GM12878 (cell line): ENCODE measurements at regions not wholly inside any gene's neighbourhood (a gene's known extent, or its start where the extent isn't known, plus 50 kb on each side); places are given as distances from the start of the nearest gene placed in this dataset.

Experiments used
- ATAC-seq: fragments of 200-7000 bp; cut with Tn5 transposase; 3 replicates; pipeline ENCODE4 v1.9.1; 2020; ENCODE audit warnings: mild to moderate bottlenecking, moderate library complexity
- BruUV-seq: library from RNA; stranded (reverse); fragments of 400-500 nt; replicated peaks from 2 replicates; lab custom pipeline; 2021; lab: Mats Ljungman, UMichigan
- CTCF ChIA-PET: fragments of 300-600 bp; sonication (Branson Sonifier 250); formaldehyde crosslinking; extraction: SDS; loops from one replicate; lab custom pipeline; 2021; ENCODE audit warnings: inconsistent platforms; lab: Yijun Ruan, JAX
- POLR2A ChIA-PET: fragments of 350-600 bp; formaldehyde crosslinking; extraction: SDS; loops from one replicate; lab custom pipeline; 2021; ENCODE audit warnings: inconsistent platforms; lab: Charles Lee
- RAD21 ChIA-PET: fragments of 300-600 bp; sonication (Branson Sonifier 250); formaldehyde crosslinking; loops from one replicate; lab custom pipeline; 2023; ENCODE audit warnings: antibody characterized with exemption; ENCODE audit not compliant: unreplicated experiment; lab: Charles Lee
- SMC1A ChIA-PET: fragments of 300-600 bp; sonication (Branson Sonifier 250); formaldehyde crosslinking; loops from one replicate; lab custom pipeline; 2023; ENCODE audit not compliant: unreplicated experiment, uncharacterized antibody; lab: Charles Lee
- DNase-seq: peaks from one replicate; pipeline ENCODE4 v3.0.0-alpha.2; 2011; ENCODE audit warnings: low read depth, low spot score
- FAIRE-seq: peaks from 3 replicates; lab custom pipeline; 2011; peaks lifted over from hg19 to GRCh38; lab: Jason Lieb, UNC
- H2AFZ ChIP-seq: 2 replicates; pipeline ENCODE4 v1.6.0; 2011; ENCODE audit warnings: low read depth, low read length, control low read depth; ENCODE audit not compliant: control insufficient read depth
- H3K27ac ChIP-seq: 2 replicates; pipeline ENCODE4 v1.5.1; 2011; ENCODE audit warnings: control low read depth; ENCODE audit not compliant: control insufficient read depth, insufficient read depth
- H3K27me3 ChIP-seq, 2 experiments: replicated peaks in 1 of 2; 2 replicates each; pipeline versions ENCODE4 v1.6.0 to v1.6.1; 2011; ENCODE audit warnings: low read length in 1 of 2; ENCODE audit not compliant: control insufficient read depth in 2 of 2, insufficient read depth in 2 of 2
- H3K36me3 ChIP-seq, 2 experiments: 2 replicates each; pipeline ENCODE4 v1.5.1; 2011; ENCODE audit warnings: low read length in 1 of 2; ENCODE audit not compliant: control insufficient read depth in 2 of 2, insufficient read depth in 2 of 2
- H3K4me1 ChIP-seq: 2 replicates; pipeline ENCODE4 v1.6.1; 2011; ENCODE audit warnings: mild to moderate bottlenecking, low read length, moderate library complexity, mixed read lengths; ENCODE audit not compliant: control insufficient read depth, insufficient read depth
- H3K4me2 ChIP-seq: 2 replicates; pipeline ENCODE4 v1.6.0; 2011; ENCODE audit warnings: control low read depth; ENCODE audit not compliant: control insufficient read depth, insufficient read depth
- H3K4me3 ChIP-seq: fragments of 200-600 bp; sonication (generic); 2 replicates; pipeline ENCODE4 v1.5.1; 2016
- H3K79me2 ChIP-seq: 2 replicates; pipeline ENCODE4 v1.6.0; 2011; ENCODE audit warnings: low read length; ENCODE audit not compliant: control insufficient read depth, insufficient read depth
- H3K9ac ChIP-seq: 2 replicates; pipeline ENCODE4 v1.8.0; 2011; ENCODE audit warnings: low read length, control low read depth, mixed read lengths; ENCODE audit not compliant: control insufficient read depth, insufficient read depth
- H3K9me3 ChIP-seq: replicated peaks from 3 replicates; pipeline ENCODE4 v1.5.1; 2011; ENCODE audit warnings: mild to moderate bottlenecking, low read length; ENCODE audit not compliant: control insufficient read depth, insufficient read depth
- H4K20me1 ChIP-seq: 2 replicates; pipeline ENCODE4 v1.6.0; 2011; ENCODE audit not compliant: control insufficient read depth, insufficient read depth
- DPF2 ChIP-seq: fragments of 450-650 bp; IDR thresholded peaks from 2 replicates; pipeline ENCODE4 v1.6.1; 2017; ENCODE audit warnings: mild to moderate bottlenecking
- EZH2 ChIP-seq: IDR thresholded peaks from 2 replicates; pipeline ENCODE4 v1.6.1; 2012; ENCODE audit warnings: low read depth, mild to moderate bottlenecking, control low read depth, inconsistent platforms, low read length, borderline replicate concordance; ENCODE audit not compliant: control insufficient read depth
- MTA2 ChIP-seq: fragments of 450-650 bp; IDR thresholded peaks from 2 replicates; pipeline ENCODE4 v1.6.1; 2016; ENCODE audit warnings: low read depth, mild to moderate bottlenecking, moderate library complexity
- MXI1 ChIP-seq: fragments of 150-350 bp; IDR thresholded peaks from 2 replicates; pipeline ENCODE4 v1.6.1; 2011; ENCODE audit warnings: low read depth, mild to moderate bottlenecking, inconsistent platforms, low read length, improper control_type of control experiment
- RAD21 ChIP-seq: IDR thresholded peaks from 2 replicates; pipeline ENCODE4 v1.6.1; 2011; ENCODE audit warnings: mild to moderate bottlenecking, low read depth, low read length, moderate library complexity; ENCODE audit not compliant: insufficient read depth
- ZNF384 ChIP-seq: IDR thresholded peaks from 2 replicates; pipeline ENCODE4 v1.6.1; 2012; ENCODE audit warnings: low read depth, mild to moderate bottlenecking, low read length, improper control_type of control experiment, borderline replicate concordance
- WGBS: methylation state at CpG from one replicate; pipeline ENCODE4 v1.1.6; 2016; ENCODE audit warnings: low lambda C conversion rate; ENCODE audit not compliant: insufficient replicate concordance, insufficient coverage; ENCODE audit errors: missing lambda C conversion rate; 5-methylcytosine and 5-hydroxymethylcytosine counted together
- in situ Hi-C: fragments of 300-500 bp; cut with MboI; formaldehyde crosslinking; loops from 9 replicates; pipeline ENCODE4 v1.14.3; 2018; ENCODE audit warnings: mixed read lengths
- intact Hi-C: fragments of 100-400 bp; cut with micrococcal nuclease; formaldehyde crosslinking; loops from one replicate; pipeline ENCODE4 v1.14.2; 2022; ENCODE audit not compliant: unreplicated experiment
- TF ChIP-seq, protein P1 (sequence below): IDR thresholded peaks from 2 replicates; pipeline ENCODE4 v1.6.1; 2012; ENCODE audit warnings: low read depth, low read length, improper control_type of control experiment
- TF ChIP-seq, protein P2 (sequence below): fragments of 450-650 bp; formaldehyde crosslinking; IDR thresholded peaks from 2 replicates; pipeline ENCODE4 v1.5.0; 2022; ENCODE audit warnings: mild to moderate bottlenecking, missing genetic modification characterization
- TF ChIP-seq, protein P3 (sequence below): fragments of 450-650 bp; conservative IDR thresholded peaks from 2 replicates; pipeline ENCODE4 v1.6.1; 2017; ENCODE audit warnings: mild to moderate bottlenecking, moderate library complexity
- TF ChIP-seq, protein P4 (sequence below): fragments of 450-650 bp; IDR thresholded peaks from 2 replicates; pipeline ENCODE4 v1.6.1; 2017; ENCODE audit warnings: low read depth, mild to moderate bottlenecking, moderate library complexity

DNA sequence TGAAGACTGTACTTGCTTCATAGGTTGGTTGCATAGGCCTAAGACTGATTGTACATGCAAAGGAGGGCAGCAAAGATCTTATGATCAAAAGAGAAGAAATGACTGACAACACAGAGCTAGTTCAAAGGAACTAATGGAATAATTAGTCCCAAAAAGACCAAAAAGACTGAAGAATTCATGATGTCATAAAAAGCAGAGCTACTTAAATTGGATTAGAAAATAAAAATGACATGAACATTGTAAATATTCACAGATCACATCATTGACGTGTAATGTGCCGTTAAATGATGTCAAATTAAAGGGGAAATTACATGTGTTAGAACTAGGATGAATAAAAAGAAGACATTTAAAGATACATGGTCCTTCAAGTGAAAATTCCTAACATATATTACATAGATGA is 616.8 kb downstream of the NR4A2 start:
- SMC1A ChIA-PET, result interaction anchor here (0.7 to 1.9 kb wide), 3 partner anchors 8 to 1187 kb away, joined by 3 to 5 read pairs (median 3); no protein-coding TSS in a partner anchor
- no peak for ATAC-seq
- Histone ChIP-seq H3K27me3 (no peaks in the 10 kb centered on the region), H3K4me3 (no peak overlapping the region), H3K9me3 (no peaks in the 10 kb centered on the region), H3K4me2 (no peak overlapping the region), H3K79me2 (no peaks in the 10 kb centered on the region), H2AFZ (no peak overlapping the region), H3K4me1 (no peaks in the 10 kb centered on the region), H3K36me3 (no peaks in the 10 kb centered on the region), H4K20me1 (no peaks in the 10 kb centered on the region), H3K9ac (no peak overlapping the region), H3K27ac (no peak overlapping the region)
- RAD21 ChIA-PET, result no interaction called here
- BruUV-seq, result no TSS peak
- 0% methylated on average over 2 of the region's 2 CpGs for WGBS
- POLR2A ChIA-PET, result no interaction called here
- TF ChIP-seq RAD21 (no peak), EZH2 (no peak), DPF2 (no peak), ZNF384 (no peak), MXI1 (no peak), MTA2 (no peak)
- TF ChIP-seq, protein P1, sequence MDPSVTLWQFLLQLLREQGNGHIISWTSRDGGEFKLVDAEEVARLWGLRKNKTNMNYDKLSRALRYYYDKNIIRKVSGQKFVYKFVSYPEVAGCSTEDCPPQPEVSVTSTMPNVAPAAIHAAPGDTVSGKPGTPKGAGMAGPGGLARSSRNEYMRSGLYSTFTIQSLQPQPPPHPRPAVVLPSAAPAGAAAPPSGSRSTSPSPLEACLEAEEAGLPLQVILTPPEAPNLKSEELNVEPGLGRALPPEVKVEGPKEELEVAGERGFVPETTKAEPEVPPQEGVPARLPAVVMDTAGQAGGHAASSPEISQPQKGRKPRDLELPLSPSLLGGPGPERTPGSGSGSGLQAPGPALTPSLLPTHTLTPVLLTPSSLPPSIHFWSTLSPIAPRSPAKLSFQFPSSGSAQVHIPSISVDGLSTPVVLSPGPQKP, result no peak
- TF ChIP-seq, protein P2, sequence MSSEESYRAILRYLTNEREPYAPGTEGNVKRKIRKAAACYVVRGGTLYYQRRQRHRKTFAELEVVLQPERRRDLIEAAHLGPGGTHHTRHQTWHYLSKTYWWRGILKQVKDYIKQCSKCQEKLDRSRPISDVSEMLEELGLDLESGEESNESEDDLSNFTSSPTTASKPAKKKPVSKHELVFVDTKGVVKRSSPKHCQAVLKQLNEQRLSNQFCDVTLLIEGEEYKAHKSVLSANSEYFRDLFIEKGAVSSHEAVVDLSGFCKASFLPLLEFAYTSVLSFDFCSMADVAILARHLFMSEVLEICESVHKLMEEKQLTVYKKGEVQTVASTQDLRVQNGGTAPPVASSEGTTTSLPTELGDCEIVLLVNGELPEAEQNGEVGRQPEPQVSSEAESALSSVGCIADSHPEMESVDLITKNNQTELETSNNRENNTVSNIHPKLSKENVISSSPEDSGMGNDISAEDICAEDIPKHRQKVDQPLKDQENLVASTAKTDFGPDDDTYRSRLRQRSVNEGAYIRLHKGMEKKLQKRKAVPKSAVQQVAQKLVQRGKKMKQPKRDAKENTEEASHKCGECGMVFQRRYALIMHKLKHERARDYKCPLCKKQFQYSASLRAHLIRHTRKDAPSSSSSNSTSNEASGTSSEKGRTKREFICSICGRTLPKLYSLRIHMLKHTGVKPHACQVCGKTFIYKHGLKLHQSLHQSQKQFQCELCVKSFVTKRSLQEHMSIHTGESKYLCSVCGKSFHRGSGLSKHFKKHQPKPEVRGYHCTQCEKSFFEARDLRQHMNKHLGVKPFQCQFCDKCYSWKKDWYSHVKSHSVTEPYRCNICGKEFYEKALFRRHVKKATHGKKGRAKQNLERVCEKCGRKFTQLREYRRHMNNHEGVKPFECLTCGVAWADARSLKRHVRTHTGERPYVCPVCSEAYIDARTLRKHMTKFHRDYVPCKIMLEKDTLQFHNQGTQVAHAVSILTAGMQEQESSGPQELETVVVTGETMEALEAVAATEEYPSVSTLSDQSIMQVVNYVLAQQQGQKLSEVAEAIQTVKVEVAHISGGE (CRISPR knock-in tag), result no peak
- TF ChIP-seq, protein P3, sequence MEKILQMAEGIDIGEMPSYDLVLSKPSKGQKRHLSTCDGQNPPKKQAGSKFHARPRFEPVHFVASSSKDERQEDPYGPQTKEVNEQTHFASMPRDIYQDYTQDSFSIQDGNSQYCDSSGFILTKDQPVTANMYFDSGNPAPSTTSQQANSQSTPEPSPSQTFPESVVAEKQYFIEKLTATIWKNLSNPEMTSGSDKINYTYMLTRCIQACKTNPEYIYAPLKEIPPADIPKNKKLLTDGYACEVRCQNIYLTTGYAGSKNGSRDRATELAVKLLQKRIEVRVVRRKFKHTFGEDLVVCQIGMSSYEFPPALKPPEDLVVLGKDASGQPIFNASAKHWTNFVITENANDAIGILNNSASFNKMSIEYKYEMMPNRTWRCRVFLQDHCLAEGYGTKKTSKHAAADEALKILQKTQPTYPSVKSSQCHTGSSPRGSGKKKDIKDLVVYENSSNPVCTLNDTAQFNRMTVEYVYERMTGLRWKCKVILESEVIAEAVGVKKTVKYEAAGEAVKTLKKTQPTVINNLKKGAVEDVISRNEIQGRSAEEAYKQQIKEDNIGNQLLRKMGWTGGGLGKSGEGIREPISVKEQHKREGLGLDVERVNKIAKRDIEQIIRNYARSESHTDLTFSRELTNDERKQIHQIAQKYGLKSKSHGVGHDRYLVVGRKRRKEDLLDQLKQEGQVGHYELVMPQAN, result no peak
- TF ChIP-seq, protein P4, sequence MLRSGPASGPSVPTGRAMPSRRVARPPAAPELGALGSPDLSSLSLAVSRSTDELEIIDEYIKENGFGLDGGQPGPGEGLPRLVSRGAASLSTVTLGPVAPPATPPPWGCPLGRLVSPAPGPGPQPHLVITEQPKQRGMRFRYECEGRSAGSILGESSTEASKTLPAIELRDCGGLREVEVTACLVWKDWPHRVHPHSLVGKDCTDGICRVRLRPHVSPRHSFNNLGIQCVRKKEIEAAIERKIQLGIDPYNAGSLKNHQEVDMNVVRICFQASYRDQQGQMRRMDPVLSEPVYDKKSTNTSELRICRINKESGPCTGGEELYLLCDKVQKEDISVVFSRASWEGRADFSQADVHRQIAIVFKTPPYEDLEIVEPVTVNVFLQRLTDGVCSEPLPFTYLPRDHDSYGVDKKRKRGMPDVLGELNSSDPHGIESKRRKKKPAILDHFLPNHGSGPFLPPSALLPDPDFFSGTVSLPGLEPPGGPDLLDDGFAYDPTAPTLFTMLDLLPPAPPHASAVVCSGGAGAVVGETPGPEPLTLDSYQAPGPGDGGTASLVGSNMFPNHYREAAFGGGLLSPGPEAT, result no peak
- in situ Hi-C loops, result no loop called here
- intact Hi-C loops, result no loop called here
- FAIRE-seq, result no peak
- DNase-seq, result no peak
- CTCF ChIA-PET, result interaction anchor here (1.1 to 1.4 kb wide), 2 partner anchors 340 to 347 kb away, joined by 3 read pairs; no protein-coding TSS in a partner anchor
